GM23338 (cell line): ENCODE measurements at regions not wholly inside any gene's neighbourhood (a gene's known extent, or its start where the extent isn't known, plus 50 kb on each side); places are given as distances from the start of the nearest gene placed in this dataset.

Experiments
- ATAC-seq: fragments of 200-7000 bp; cut with Tn5 transposase; 3 replicates; pipeline ENCODE4 v1.9.1; 2020
- DNase-seq: peaks from one replicate; pipeline ENCODE4 v3.0.0-alpha.2; 2015; ENCODE audit warnings: low spot score
- H2AFZ ChIP-seq: fragments of 200-600 bp; sonication (generic); 2 replicates; pipeline ENCODE4 v1.8.0; 2016; ENCODE audit warnings: antibody characterized with exemption, mild to moderate bottlenecking, moderate library complexity
- H3F3A ChIP-seq: fragments of 200-600 bp; sonication (generic); replicated peaks from 2 replicates; pipeline ENCODE4 v1.8.0; 2017; ENCODE audit warnings: antibody characterized with exemption, mixed run types, low read depth
- H3K27ac ChIP-seq: fragments of 200-600 bp; sonication (generic); 2 replicates; pipeline ENCODE4 v1.6.1; 2016; ENCODE audit warnings: low read depth
- H3K27me3 ChIP-seq: fragments of 200-600 bp; sonication (generic); 2 replicates; pipeline ENCODE4 v1.8.0; 2016; ENCODE audit warnings: mild to moderate bottlenecking, mixed run types, moderate library complexity; ENCODE audit not compliant: insufficient read depth
- H3K36me3 ChIP-seq: fragments of 200-600 bp; sonication (generic); 2 replicates; pipeline ENCODE4 v1.8.0; 2016; ENCODE audit warnings: mild to moderate bottlenecking; ENCODE audit not compliant: insufficient read depth
- H3K4me1 ChIP-seq: fragments of 200-600 bp; sonication (generic); 2 replicates; pipeline ENCODE4 v1.8.0; 2016; ENCODE audit warnings: mild to moderate bottlenecking, moderate library complexity; ENCODE audit not compliant: insufficient read depth
- H3K4me2 ChIP-seq: fragments of 200-600 bp; sonication (generic); 2 replicates; pipeline ENCODE4 v1.7.1; 2017; ENCODE audit warnings: mixed run types
- H3K4me3 ChIP-seq: fragments of 200-600 bp; sonication (generic); 2 replicates; pipeline ENCODE4 v1.6.1; 2016; ENCODE audit warnings: mixed run types
- H3K79me2 ChIP-seq: fragments of 200-600 bp; sonication (generic); replicated peaks from 2 replicates; pipeline ENCODE4 v1.8.0; 2017; ENCODE audit warnings: mild to moderate bottlenecking; ENCODE audit not compliant: insufficient read depth
- H3K9me2 ChIP-seq: fragments of 200-600 bp; sonication (generic); 2 replicates; pipeline ENCODE4 v1.8.0; 2017; ENCODE audit not compliant: insufficient read depth
- H4K20me1 ChIP-seq: fragments of 200-600 bp; sonication (generic); replicated peaks from 2 replicates; pipeline ENCODE4 v1.8.0; 2017; ENCODE audit warnings: mild to moderate bottlenecking; ENCODE audit not compliant: insufficient read depth
- H3K27ac Mint-ChIP-seq: 2 replicates; pipeline ENCODE4 v1.8.0; 2020; ENCODE audit warnings: inconsistent platforms, mild to moderate bottlenecking, moderate library complexity, mixed read lengths
- H3K27me3 Mint-ChIP-seq: 3 replicates; pipeline ENCODE4 v1.8.0; 2022; ENCODE audit warnings: low read depth, mild to moderate bottlenecking, moderate library complexity, mixed read lengths, inconsistent platforms; ENCODE audit not compliant: insufficient read depth, poor library complexity
- H3K36me3 Mint-ChIP-seq: 3 replicates; pipeline ENCODE4 v1.8.0; 2021; ENCODE audit warnings: low read depth, mild to moderate bottlenecking, inconsistent platforms, moderate library complexity, mixed read lengths
- H3K4me1 Mint-ChIP-seq: 3 replicates; pipeline ENCODE4 v1.8.0; 2020; ENCODE audit warnings: mild to moderate bottlenecking, inconsistent platforms, mixed read lengths
- H3K4me3 Mint-ChIP-seq: 3 replicates; pipeline ENCODE4 v1.8.0; 2021; ENCODE audit warnings: moderate library complexity, mild to moderate bottlenecking, inconsistent platforms, mixed read lengths
- H3K9me3 Mint-ChIP-seq: 3 replicates; pipeline ENCODE4 v1.8.0; 2020; ENCODE audit warnings: moderate library complexity, mild to moderate bottlenecking, inconsistent platforms, mixed read lengths
- CREB1 ChIP-seq: fragments of 250-450 bp; sonication (Bioruptor Pico); IDR thresholded peaks from 2 replicates; pipeline ENCODE4 v1.5.0; 2020; ENCODE audit warnings: low read depth, mild to moderate bottlenecking, moderate library complexity
- CTCF ChIP-seq, 2 experiments: fragments of 200-600 bp in 1 of 2; sonication (generic) in 1 of 2; conservative IDR thresholded peaks; 2 replicates each; pipeline versions ENCODE4 v1.5.1 to v1.6.1; 2016 to 2017; ENCODE audit warnings: antibody characterized with exemption in 2 of 2, low read depth in 2 of 2, mild to moderate bottlenecking in 2 of 2, moderate library complexity in 1 of 2
- ETS1 ChIP-seq: IDR thresholded peaks from 2 replicates; pipeline ENCODE4 v1.6.1; 2016; ENCODE audit warnings: antibody characterized with exemption
- EZH2 ChIP-seq: fragments of 200-600 bp; sonication (generic); IDR thresholded peaks from one replicate; pipeline ENCODE4 v1.8.0; 2017; ENCODE audit warnings: antibody characterized with exemption, mild to moderate bottlenecking, low read depth; ENCODE audit not compliant: unreplicated experiment
- EZH2phosphoT487 ChIP-seq: fragments of 200-600 bp; sonication (generic); IDR thresholded peaks from one replicate; pipeline ENCODE4 v1.8.1; 2018; ENCODE audit warnings: antibody characterized with exemption; ENCODE audit not compliant: unreplicated experiment
- JUNB ChIP-seq: IDR thresholded peaks from one replicate; pipeline ENCODE4 v1.6.1; 2016; ENCODE audit warnings: antibody characterized with exemption; ENCODE audit not compliant: unreplicated experiment
- NANOG ChIP-seq: IDR thresholded peaks from 2 replicates; pipeline ENCODE4 v1.6.1; 2016; ENCODE audit warnings: antibody characterized with exemption, borderline replicate concordance
- POLR2AphosphoS5 ChIP-seq: IDR thresholded peaks from 2 replicates; pipeline ENCODE4 v1.6.1; 2016; ENCODE audit warnings: antibody characterized with exemption, low read depth
- REST ChIP-seq: IDR thresholded peaks from one replicate; pipeline ENCODE4 v1.6.1; 2018; ENCODE audit warnings: antibody characterized with exemption; ENCODE audit not compliant: unreplicated experiment
- STAT1 ChIP-seq: IDR thresholded peaks from one replicate; pipeline ENCODE4 v1.6.1; 2016; ENCODE audit warnings: antibody characterized with exemption; ENCODE audit not compliant: unreplicated experiment
- ZNF114 ChIP-seq: fragments of 250-450 bp; sonication (Bioruptor Pico); IDR thresholded peaks from 2 replicates; pipeline ENCODE4 v1.5.0; 2020; ENCODE audit warnings: mild to moderate bottlenecking, moderate library complexity
- ZNF331 ChIP-seq: fragments of 250-450 bp; sonication (Bioruptor Pico); IDR thresholded peaks from 2 replicates; pipeline ENCODE4 v1.5.0; 2020; ENCODE audit warnings: low read depth, mild to moderate bottlenecking, moderate library complexity
- TF ChIP-seq, protein P1 (sequence below): fragments of 250-450 bp; sonication (Bioruptor Pico); IDR thresholded peaks from 2 replicates; pipeline ENCODE4 v1.5.0; 2020; ENCODE audit warnings: mild to moderate bottlenecking, moderate library complexity

- Histone ChIP-seq H3K4me1 (no peaks in the 10 kb centered on the region), H3K27ac (no peak overlapping the region), H3K4me3 (no peak overlapping the region), H3K4me2 (no peak overlapping the region), H3K27me3 (no peaks in the 10 kb centered on the region), H3K36me3 (no peaks in the 10 kb centered on the region), H4K20me1 (no peaks in the 10 kb centered on the region), H2AFZ (no peak overlapping the region), H3F3A (no peaks in the 10 kb centered on the region), H3K79me2 (no peaks in the 10 kb centered on the region), H3K9me2 (peaks cover 5% of the 10 kb centered on the region)
- Mint-ChIP-seq H3K4me3 (no peak overlapping the region), H3K27ac (no peak overlapping the region), H3K4me1 (no peaks in the 10 kb centered on the region), H3K9me3 (no peaks in the 10 kb centered on the region), H3K27me3 (no peaks in the 10 kb centered on the region), H3K36me3 (no peaks in the 10 kb centered on the region)
- ATAC-seq = no peak
- DNase-seq = no peak
- TF ChIP-seq JUNB (no peak), ZNF114 (CRISPR knock-in tag) (no peak), ETS1 (no peak), ZNF331 (CRISPR knock-in tag) (no peak), CTCF (conservative IDR thresholded peaks at IDR 0.05; ENCODE audit: low read depth in 2 of 2) (no peak), EZH2phosphoT487 (no peak), EZH2 (no peak), REST (no peak), POLR2AphosphoS5 (no peak), STAT1 (no peak), NANOG (no peak), CREB1 (no peak)
- TF ChIP-seq, protein P1, sequence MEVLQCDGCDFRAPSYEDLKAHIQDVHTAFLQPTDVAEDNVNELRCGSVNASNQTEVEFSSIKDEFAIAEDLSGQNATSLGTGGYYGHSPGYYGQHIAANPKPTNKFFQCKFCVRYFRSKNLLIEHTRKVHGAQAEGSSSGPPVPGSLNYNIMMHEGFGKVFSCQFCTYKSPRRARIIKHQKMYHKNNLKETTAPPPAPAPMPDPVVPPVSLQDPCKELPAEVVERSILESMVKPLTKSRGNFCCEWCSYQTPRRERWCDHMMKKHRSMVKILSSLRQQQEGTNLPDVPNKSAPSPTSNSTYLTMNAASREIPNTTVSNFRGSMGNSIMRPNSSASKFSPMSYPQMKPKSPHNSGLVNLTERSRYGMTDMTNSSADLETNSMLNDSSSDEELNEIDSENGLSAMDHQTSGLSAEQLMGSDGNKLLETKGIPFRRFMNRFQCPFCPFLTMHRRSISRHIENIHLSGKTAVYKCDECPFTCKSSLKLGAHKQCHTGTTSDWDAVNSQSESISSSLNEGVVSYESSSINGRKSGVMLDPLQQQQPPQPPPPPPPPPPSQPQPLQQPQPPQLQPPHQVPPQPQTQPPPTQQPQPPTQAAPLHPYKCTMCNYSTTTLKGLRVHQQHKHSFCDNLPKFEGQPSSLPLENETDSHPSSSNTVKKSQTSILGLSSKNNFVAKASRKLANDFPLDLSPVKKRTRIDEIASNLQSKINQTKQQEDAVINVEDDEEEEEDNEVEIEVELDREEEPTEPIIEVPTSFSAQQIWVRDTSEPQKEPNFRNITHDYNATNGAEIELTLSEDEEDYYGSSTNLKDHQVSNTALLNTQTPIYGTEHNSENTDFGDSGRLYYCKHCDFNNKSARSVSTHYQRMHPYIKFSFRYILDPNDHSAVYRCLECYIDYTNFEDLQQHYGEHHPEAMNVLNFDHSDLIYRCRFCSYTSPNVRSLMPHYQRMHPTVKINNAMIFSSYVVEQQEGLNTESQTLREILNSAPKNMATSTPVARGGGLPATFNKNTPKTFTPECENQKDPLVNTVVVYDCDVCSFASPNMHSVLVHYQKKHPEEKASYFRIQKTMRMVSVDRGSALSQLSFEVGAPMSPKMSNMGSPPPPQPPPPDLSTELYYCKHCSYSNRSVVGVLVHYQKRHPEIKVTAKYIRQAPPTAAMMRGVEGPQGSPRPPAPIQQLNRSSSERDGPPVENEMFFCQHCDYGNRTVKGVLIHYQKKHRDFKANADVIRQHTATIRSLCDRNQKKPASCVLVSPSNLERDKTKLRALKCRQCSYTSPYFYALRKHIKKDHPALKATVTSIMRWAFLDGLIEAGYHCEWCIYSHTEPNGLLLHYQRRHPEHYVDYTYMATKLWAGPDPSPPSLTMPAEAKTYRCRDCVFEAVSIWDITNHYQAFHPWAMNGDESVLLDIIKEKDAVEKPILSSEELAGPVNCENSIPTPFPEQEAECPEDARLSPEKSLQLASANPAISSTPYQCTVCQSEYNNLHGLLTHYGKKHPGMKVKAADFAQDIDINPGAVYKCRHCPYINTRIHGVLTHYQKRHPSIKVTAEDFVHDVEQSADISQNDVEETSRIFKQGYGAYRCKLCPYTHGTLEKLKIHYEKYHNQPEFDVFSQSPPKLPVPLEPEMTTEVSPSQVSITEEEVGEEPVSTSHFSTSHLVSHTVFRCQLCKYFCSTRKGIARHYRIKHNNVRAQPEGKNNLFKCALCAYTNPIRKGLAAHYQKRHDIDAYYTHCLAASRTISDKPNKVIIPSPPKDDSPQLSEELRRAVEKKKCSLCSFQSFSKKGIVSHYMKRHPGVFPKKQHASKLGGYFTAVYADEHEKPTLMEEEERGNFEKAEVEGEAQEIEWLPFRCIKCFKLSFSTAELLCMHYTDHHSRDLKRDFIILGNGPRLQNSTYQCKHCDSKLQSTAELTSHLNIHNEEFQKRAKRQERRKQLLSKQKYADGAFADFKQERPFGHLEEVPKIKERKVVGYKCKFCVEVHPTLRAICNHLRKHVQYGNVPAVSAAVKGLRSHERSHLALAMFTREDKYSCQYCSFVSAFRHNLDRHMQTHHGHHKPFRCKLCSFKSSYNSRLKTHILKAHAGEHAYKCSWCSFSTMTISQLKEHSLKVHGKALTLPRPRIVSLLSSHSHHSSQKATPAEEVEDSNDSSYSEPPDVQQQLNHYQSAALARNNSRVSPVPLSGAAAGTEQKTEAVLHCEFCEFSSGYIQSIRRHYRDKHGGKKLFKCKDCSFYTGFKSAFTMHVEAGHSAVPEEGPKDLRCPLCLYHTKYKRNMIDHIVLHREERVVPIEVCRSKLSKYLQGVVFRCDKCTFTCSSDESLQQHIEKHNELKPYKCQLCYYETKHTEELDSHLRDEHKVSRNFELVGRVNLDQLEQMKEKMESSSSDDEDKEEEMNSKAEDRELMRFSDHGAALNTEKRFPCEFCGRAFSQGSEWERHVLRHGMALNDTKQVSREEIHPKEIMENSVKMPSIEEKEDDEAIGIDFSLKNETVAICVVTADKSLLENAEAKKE (CRISPR knock-in tag) = no peak
Measured at GRCh38 chr14:49212721-49213120, 373.5 kb downstream of the RPS29 start.
